Inferior parietal cortex (tissue), 1 donor: ENCODE measurements at regions not wholly inside any gene's neighbourhood (a gene's known extent, or its start where the extent isn't known, plus 50 kb on each side); places are given as distances from the start of the nearest gene placed in this dataset.

Experiments
- DNase-seq: peaks from one replicate; pipeline ENCODE4 v3.0.0-alpha.2; 2016; ENCODE audit errors: extremely low spot score

GRCh38 chr10:90588222-90588621, 269.6 kb downstream of the HTR7 start:
- DNase-seq: no peak

GRCh38 chr10:90589825-90590224, 268.0 kb downstream of the HTR7 start:
- DNase-seq: no peak

DNA sequence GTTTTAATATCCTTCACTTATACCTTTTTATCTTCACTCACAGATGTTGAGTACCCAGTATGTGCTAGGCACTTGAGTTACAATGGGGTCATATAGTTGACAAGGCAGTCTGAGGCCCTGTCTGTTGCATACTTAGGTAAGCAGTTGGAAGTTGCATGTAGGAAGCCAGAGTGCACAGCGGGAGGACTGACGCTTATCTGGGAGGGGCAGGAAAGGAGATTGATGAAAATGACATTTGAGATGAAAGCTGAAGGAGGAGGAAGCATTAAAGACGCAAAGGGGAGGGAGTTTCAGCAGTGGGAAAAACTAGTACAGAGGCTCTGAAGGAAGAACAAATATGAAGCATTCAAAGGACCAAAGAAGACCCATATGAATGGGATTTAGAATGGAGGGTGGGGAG, 266.2 kb downstream of the HTR7 start:
- DNase-seq: no peak

GRCh38 chr10:90592638-90593302, 265.1 kb downstream of the HTR7 start:
- DNase-seq: peak; percentile 26

DNA sequence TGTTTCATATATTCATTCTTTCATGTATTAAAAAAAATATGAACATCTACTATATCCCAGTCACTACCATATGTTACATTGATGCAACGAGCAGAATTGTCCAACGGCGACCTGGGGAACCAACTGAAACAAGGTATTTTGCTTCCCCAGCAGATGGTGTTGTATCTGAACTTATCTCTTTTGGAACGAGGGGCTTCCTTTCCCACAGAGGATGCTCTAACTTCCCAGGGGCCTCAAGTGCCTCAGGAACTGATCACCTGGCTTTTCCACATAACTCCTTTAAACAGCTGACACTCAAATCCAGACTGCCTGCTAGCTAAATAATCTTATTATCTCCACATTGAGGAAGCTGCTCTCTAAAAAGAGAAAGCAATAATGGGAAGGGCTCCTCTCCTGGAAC, 259.3 kb downstream of the HTR7 start:
- DNase-seq: no peak

DNA sequence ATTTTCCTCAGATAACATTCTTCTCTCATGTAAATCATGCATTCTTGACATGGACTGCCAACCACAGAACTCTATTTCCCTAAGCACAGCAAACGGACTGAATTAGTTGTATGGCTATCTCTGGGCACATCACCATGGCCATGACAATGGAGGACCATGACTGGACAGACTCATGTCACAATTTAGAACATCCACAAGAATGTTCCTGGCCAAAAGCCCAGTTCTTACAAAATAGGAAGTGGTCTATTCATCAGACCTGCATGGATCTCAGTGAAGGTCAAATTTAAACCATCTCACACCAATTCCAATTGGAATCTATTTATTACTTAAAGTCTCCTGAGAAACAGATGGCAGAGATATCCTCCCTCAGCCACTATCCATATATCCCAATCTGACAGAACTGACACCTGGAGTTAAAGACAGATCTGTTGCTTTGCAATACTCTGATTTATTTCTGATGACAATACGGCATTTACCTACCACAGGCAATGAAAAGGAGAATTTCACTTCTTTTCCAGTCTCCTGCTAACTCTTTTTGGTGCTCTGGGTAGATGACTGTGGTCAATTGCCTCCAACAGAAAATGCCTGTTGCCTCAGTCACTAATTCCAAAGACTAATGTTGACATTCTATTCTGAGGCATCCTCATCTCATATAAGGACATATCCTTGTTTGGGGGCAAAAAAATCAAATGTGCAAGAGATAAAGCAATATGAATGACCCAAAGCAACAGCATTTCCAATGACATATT, 254.8 kb downstream of the HTR7 start:
- no peak for DNase-seq

GRCh38 chr10:90604636-90605035, 253.2 kb downstream of the HTR7 start:
- DNase-seq: no peak

- DNase-seq: no peak
Observed at GRCh38 chr10:90605506-90605905, 252.3 kb downstream of the HTR7 start.

- DNase-seq: no peak
Observed at GRCh38 chr10:90612276-90612675, 245.6 kb downstream of the HTR7 start.

DNA sequence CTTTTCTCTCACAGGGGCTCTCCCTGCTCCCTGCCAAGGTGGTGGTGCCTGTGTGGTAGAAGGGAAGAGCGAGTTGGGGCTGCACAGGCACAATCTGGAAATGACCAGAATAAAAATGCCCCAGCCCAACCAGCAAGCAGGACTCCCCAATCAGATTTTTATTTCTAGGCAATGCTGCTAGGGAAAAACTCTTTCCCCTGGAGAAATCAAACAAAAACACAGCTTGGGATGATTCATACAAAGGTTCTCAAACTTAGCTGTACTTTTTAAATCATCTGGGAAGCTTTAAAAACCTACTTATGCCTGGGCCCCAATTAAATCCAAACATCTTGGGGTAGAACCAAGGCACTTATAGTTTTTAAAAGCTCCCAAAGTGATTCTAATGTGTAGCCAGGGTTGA, 243.2 kb downstream of the HTR7 start:
- DNase-seq: no peak

DNA sequence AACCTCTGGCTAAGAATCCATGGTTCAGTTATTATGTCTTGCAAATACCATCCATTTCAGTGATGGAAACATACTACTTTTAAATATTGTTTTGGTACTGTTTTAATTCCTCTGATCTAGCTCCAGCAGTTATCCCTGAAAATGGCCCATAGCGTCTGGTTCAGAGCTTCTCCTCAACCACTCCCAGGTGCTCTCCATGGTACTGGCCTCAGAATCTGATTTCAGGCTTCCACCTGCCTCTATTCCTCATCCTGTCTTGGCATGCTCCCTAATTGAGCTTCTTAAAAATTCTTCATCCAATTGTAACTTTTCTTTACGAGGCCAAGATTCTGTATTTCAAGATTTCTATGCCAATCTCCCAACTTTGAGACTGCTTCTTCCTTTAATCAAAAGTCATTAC, 236.3 kb downstream of the HTR7 start:
- DNase-seq: no peak

DNA sequence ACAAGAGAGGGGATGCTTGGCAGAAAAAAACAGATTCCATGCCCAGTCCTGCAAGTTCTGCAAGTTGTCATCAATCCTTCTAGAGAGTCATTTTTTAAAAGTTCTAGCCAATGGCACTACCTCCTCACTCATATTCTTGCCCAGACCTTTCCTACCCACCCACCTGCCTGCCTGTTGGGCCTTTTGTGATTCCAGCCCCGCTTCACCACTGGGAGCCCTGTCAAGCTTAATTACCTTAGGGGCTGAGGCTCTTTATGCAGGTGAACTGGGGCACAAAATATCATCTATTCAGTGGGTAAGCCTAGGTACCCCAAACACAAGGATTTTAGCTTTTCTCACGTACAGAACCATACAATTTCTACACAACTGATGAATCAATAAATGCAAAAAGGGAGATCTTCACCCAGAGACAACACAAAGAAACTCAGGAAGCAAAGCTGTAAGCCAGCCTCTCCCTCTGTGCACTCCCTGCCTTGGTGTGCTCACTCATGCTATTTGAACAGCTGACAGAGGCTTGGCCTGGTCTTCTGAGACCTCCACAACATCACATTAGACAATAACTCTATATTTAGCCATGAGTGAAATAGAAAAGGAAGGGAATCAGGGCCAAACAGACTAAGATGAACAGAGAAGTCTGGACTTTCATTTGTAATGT, 222.6 kb downstream of the HTR7 start:
- DNase-seq: no peak

DNA sequence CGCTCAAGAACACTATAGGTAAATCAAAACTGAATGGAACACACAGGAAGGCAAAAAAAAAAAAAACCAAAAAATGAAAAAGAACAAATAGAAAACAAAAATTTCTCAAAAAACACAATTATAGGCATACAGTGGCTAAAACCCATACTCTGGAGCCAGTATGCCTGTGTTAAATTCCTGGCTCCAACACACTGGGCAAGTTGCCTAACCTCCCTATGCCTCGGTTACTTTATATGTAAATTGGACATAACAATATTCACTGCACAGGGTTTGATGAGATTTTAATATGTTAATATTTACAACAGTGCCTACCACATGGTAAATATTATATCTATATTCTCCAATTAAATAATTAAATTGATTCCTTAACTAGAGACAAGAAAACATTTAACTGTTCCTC, 217.1 kb downstream of the HTR7 start:
- DNase-seq: no peak

- DNase-seq: no peak
Observed at GRCh38 chr10:90641731-90642130, 216.1 kb downstream of the HTR7 start.

DNA sequence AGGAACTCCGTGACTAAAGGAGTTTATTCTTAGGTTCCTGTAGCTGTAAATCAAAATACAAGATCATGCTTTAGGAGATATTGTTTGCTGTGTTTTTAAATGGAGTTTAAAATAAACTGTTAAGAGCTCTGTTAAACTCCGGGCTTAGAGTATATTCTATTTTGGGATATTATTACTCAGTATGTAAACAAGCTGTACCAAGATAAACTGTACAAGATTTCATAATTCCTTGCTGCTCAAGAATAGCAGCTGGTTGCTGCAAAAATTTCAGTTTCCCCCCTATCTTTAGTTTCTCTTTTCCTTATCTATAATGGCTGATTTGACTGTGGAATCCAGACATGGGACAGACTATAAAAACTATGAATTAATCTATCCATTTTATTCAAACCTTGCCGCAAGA, 215.7 kb downstream of the HTR7 start:
- DNase-seq: no peak

- no peak for DNase-seq
Observed at GRCh38 chr10:90642650-90643049, 215.2 kb downstream of the HTR7 start.

DNA sequence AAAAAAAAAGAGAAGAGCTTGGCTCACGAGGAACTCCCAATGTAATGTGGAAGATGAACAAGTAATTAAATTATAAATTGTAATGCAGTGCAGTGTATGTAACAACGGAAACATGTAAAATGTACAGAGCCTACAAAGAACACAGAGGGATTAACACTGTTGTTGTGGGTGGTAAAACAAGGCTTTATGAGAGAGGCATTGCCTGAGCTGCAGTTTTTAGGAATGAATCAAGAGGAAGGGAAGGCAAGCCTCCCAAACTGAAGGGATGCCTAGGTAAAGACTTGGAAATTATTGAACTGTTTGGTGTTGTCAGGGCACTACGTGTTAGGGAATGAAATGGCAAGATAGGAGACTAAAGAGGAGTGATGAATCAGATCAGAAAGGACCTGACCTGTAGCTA, 213.7 kb downstream of the HTR7 start:
- DNase-seq: no peak

DNA sequence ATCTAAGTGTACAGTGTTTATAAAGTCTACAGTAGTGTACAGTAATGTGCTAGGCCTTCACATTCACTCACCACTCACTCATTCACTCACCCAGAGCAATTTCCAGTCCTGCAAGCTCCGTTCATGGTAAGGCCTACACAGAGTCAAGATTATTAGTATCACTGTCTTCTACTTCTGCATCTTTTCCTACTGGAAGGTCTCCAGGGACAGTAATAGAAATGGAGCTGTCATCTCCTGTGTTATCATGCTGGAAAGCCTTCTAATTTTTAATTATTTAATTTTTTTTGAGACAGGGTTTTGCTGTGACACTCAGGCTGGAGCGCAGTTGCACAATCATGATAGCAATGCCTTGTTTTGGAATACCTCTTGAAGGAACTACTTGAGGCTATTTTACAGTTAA, 207.0 kb downstream of the HTR7 start:
- no peak for DNase-seq

- DNase-seq: no peak
Observed at GRCh38 chr10:90652519-90652918, 205.3 kb downstream of the HTR7 start.

GRCh38 chr10:90658791-90659190, 199.0 kb downstream of the HTR7 start:
- DNase-seq: no peak

DNA sequence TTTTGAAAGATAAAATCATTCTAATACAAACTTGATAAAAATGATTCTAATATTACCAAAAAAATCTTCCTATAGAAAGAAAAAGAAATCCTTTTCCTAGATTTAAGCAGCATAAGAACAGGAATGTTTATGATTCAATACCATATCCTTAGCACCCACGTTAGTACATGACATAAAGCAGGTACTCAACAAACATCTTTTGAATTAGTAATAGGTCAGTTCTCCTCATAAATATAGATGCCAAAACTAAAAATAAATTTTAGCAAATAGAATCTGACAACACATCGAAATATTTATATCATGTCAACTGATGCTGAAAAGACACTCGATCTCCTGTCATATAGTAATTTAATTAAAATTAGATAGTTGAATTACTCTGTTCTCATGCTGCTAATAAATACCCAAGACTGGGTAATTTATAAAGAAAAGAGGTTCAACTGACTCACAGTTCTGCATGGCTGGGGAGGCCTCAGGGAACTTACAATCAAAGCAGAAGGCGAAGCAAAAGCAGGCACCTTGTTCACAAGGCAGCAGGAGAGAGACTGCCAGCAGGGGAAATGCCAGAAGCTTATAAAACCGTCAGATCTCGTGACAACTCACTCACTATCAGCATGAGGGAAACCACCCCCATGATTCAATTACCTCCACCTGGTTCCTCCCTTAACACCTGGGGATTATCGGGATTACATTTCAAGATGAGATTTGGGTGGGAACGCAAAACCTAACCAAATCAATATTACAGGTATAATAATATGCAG, 191.8 kb downstream of the HTR7 start:
- DNase-seq: no peak

GRCh38 chr10:90674461-90674860, 183.4 kb downstream of the HTR7 start:
- DNase-seq: no peak
